Glomerular visceral epithelial cell (primary cell): ENCODE measurements at regions not wholly inside any gene's neighbourhood (a gene's known extent, or its start where the extent isn't known, plus 50 kb on each side); places are given as distances from the start of the nearest gene placed in this dataset.
"Not testable (repeated sequence)": the region's sequence is repeated elsewhere in the genome, so short reads cannot be mapped to it uniquely, and the experiment has no call there.

Source experiments
- DNase-seq: peaks from one replicate; pipeline ENCODE4 v3.0.0-alpha.2; 2016; ENCODE audit errors: extremely low spot score

DNA sequence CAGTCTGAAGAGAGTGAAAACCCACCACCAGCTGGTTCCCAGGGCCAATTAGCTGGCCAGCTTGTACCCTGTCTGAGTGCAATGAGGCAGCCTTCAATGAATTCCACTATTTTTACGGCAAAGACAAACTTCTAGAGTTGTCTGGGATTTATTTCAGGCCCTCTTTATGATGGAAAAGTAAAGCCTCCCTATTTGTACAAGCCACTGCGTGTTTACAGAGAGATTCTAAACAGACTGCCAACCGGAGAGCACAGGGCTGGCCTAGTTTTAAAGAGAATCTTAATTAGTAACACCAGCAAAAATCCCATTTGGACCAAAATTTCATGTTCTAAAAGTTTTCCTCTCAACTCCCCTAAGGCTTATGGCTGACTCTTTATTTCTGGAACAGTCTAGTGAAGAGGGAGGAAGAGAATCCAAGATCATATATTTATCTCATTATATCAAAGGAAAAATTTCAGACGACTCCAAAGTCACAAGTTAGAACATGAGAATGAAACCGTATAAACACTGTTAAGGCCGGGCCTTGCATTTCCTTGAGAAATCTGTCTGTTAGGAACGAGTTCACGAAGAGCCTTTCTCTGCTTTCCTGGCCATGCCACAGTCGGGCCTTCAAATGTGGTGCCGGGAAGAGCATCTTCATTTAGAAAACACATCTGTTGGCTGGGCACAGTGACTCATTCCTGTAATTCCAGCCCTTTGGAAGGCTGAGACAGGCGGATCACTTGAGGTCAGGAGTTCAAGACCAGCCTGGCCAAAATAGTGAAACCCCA, 724.6 kb upstream of the NRP1 start:
- DNase-seq: no peak

DNA sequence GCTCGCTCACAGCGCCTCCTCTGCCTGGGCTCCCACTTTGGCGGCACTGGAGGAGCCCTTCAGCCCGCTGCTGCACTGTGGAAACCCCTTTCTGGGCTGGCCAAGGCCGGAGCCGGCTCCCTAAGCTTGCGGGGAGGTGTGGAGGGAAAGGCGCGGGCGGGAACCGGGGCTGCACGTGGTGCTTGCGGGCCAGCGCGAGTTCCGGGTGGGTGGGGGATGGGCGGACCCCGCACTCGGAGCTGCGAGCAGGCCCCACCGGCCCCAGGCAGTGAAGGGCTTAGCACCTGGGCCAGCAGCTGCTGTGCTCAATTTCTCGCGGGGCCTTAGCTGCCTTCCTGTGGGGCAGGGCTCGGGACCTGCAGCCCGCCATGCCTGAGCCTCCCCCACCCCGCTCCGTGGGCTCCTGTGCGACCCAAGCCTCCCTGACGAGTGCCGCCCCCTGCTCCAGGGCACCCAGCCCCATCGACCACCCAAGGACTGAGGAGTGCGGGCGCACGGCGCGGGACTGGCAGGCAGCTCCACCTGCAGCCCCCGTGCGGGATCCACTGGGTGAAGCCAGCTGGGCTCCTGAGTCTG, 721.0 kb upstream of the NRP1 start:
- not testable (repeated sequence) for DNase-seq

DNA sequence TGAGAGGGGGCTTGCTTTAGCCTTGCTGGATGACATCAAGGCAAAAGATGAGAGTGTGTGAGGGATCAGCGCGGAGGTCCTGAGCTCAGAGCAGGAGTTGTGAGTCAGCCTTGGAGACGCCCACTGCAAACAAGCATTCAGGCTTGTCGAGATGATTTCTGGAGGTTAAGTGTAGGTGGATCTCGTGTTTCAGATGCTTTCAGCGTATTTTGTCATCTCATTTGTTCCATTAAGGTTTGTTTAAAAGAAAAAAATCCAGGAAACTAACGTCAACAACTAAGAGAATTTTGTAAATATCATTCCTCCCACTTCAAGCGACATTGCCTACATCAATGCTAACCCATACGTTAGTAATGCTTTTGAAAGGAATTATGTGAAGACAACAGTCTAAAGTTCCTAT, 715.4 kb upstream of the NRP1 start:
- DNase-seq: peak; percentile 25

DNA sequence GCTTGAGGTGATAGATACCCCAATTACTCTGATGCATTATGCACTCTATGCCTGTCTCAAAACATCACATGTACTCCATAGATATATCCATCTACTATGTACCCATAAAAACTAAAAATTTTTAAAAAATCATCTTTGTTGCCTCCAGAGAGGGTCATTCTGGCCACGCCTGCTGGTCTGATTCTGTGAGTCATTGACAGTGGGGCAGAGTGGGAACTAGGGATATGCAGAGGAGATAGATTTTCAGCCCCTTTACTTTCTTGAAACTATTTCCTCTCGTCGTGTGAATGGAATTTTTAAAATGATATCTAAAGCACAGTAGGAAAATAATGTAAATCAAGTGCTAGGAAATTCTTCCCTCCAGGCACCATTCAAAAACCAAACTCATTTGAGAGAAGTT, 715.0 kb upstream of the NRP1 start:
- no peak for DNase-seq

DNA sequence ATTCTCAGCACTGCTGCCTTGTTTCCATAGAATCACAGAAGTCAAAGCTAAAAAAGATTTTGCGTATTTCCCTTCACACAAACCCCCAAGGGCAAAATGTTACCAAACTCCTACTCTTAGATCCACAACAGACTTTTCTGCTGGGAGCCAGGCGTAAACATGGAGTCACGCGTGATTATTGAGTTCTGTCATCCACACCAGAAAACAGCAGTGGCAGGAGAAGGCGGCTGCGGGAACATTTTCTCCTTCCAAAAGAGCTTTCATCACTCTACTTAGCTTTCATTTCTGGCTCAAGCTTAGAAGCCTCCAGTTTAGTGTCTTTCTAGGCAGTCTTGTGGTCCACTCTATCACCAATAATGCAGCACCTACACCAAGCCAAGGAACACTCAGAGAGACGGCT, 712.9 kb upstream of the NRP1 start:
- DNase-seq: no peak

DNA sequence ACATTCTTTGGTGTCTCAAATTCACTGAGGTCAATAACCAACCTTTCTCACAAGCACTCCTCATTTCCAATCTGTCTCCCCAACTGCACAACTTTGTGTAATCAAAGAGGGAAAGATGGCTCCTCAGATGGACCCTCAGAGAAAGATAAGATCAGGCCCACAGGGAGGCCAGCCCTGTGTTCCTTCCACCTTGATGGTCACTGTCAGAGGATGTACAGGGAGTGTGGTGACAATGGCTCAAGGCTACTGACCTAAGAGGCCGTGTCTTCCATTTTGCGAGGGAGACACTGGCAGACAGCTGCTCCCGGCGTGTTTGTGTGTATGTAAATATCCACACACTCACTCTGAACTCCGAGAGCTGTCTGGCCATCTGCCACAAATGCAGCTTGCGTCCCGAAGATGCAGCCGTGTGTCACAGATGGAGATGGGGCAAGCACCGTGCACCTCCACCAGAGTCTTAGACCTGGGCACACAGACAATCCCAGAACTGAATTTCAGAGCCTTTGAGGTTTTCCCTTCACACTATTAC, 712.1 kb upstream of the NRP1 start:
- no peak for DNase-seq

DNA sequence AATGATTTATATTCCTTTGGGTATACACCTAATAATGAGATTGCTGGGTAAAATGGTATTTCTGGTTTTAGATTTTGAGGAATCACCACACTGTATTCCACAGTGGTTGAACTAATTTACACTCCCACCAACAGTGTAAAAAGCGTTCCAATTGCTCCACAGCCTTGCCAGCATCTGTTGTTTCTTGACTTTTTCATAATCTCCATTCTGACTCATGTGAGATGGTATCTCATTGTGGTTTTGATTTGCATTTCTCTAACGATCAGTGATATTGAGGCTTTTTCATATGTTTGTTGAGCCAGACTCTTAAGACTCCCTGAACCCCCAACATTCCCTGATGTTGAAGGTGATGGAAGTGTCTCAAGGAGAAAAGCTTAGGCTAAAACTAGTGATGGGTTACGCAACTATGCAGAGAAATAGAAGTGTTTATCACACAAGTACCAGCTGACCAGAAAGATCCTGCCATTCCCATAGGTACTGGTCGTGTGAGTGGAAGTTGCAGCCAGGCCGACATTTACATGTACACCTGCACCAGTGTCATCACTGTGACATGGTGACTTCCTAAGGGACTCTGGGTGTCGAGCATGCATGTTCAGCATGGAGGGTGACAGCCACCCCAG, 711.2 kb upstream of the NRP1 start:
- DNase-seq: no peak

DNA sequence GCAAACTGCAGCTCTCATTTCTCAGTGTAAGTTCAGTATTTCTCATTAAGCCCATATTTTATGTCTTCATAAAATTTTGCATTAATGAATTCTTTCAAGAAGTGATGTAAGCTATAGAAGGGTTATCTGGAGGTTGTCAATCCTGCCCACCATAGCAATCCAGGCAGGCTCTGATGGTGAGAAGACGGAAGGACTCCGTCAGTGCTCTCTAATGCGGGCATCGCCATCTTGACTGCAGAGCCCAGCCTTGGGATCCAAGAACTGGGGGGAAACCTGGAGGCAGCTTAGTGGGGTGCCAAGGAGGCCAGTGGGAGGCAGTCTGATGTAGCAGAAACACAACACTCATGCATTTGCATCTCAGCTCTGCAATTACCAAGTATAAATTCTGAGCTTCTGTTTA, 707.4 kb upstream of the NRP1 start:
- no peak for DNase-seq

DNA sequence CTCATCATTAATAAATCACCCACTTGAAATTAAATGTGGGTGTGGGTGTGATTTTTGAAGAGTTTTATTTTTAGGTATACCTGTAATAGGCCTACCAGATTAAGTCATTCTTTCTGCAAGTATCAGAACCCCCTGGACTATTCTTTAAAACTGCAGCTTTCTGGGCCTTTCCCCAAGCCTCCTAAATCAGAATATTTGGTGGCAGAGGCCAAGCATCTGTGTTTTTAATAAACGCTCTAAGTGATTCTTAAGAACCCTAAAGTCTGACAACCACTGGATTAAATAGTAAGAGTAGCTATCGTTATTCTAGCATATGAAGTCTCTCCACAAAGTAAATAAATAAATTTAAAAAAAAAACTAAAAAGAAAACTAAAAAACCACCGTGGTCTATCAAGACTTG, 703.0 kb upstream of the NRP1 start:
- DNase-seq: no peak

DNA sequence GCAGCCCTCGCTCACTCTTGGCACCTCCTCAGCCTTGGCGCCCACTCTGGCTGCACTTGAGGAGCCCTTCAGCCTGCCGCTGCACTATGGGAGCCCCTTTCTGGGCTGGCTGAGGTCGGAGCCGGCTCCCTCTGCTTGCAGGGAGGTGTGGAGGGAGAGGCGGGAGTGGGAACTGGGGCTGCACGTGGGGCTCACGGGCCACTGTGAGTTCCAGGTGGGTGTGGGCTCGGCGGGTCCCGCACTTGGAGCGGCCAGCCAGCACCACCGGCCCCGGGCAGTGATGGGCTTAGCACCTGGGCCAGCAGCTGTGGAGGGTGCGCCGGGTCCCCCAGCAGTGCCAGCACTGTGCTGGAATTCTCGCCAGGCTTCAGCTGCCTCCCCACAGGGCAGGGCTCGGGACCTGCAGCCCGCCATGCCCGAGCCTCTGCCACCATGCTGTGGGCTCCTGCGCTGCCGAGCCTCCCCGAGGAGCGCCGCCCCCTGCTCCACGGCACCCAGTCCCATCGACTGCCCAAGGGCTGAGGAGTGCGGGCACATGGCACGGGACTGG, 700.8 kb upstream of the NRP1 start:
- not testable (repeated sequence) for DNase-seq

DNA sequence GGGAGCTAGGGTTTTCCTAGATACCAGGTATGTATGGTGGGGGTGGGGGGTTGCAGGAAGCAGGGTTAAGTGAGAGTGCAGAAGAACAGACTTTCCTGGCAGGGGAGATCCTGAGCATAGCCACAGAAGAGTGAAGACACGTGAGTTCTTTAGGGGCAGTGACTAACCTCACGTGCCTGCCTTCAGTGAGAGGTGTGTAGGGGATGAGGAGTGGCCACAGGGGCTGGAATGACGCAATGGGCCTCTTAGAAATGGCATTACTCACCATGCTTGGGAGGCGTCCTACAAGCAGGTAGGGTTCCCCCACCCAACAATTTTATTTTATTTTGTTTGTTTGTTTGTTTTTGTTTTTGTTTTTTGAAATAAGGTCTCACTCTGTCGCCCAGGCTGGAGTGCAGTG, 698.6 kb upstream of the NRP1 start:
- DNase-seq: no peak

DNA sequence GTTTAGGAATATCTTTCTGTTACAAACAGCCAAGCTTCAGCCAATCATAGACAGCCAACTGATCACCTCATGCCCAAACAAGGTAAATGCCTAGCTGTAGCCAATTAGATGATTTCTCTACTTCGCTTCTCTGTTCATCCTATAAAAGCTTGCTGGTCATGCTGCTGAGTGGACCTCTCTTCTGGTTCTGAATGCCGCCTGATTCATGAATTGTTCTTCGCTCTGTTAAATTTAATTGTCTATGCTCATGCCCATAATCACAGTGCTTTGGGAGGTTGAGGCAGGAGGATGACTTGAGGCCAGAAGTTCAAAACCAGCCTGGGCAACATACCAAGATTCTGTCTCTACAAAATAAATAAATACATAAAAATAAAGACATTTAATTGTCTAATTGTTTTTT, 698.1 kb upstream of the NRP1 start:
- no peak for DNase-seq

DNA sequence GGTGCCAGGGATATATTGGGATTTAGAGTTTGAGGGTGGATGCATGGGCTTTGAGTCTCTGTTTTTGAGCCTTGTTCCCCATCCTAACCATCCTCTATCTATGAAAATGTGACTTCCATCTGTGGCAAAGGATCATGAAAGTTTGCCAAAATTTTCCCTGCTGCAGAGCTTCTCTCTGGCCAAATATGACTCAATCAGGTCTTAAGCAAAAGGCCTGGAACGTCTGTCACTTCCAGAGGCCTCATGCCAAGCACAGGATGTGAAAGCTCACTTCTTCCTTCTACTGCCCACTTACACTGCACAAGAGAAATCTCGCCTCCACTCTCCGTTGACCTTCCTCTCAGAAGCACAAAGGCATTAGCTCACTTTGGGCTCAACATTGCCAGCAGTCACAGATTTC, 696.9 kb upstream of the NRP1 start:
- DNase-seq: no peak

DNA sequence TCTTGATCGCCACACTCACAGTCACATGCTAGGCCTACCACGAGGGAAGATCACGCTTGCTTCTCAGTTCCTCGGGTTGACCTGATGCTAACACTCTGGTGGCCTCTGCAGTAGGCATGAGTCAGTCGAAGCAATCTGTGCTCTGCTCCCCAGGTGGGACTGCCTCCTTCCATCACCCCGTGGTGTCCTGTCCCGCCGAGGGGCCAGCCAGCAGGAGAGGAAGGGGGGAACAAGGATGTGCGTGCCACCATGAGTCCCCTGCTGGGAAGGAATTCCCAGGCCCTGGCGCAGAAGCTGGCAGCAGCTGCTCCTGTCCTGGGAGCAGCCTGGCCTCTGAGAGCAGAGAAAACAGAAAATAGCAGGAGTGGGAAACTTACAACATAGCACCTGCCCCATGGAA, 695.0 kb upstream of the NRP1 start:
- no peak for DNase-seq

DNA sequence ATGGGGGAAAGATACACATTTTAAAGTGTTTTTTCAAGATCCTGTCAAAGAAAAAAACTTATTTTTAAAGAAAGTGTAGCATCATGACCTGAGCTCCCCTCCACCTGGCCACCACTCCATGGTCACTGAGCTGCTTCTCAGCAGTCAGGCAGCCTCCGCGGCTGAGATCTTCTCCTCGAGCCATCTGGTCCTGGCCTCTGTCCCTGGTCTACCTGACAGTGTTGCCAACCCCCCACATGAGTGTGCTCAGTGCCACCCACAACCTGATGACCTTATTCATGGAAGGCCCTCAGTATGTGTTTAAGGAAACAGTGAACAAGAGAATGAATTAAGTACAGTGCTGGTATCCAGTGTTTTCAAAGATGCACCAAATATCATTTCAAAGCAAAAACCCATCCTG, 694.5 kb upstream of the NRP1 start:
- DNase-seq: no peak

DNA sequence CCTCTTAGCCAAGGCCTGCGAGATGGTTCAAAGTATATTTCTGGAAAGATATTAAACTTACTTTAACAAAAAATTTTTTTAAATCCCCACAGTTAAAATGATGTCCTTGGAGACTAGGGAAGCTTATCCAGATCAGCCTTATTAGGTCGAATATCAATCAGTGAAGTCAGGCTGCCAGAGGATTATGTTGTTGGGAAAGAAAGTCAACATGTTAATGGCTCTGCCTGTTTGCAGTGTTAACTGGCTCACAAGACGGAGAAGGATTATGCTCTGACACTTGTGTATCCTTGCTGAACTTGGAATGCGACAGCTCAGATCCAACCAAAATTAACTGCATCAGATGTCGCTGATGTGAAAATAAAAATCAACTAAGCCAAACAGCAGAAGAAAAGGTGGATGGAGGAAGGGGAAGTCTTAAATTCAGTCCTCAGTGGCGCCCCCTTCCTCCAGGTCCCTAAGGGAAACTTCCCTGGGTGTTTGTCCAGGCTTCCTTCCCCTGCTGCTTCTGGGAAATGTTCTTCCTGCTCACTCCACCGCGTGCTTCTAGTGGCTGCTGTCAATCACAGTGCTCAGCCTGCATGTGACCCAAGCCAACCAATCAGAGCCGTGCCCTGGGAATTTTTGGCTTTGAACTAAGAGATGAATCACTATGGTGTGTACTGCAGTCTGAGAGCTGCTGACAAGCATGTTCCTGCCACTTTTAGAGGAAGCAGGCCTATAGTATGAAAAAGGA, 690.4 kb upstream of the NRP1 start:
- no peak for DNase-seq

DNA sequence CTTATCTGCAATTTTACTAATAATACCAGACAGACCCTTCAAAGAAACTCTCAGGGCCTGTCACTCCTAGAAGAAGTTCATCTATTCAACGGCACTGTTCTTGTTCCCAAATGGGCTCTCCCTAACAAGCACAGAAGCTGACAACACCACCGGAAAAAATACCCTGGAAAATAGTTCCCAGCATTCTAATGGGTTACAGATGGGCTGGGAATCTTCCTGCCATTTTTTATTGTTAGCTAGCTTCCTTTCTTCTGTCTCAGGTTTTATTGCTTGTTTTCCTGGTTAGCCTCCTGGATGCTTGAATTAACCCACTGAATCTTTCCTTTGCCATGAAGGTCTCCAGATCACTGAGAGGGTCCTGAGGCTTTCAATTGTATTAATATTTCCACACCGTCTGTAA, 689.8 kb upstream of the NRP1 start:
- DNase-seq: no peak

DNA sequence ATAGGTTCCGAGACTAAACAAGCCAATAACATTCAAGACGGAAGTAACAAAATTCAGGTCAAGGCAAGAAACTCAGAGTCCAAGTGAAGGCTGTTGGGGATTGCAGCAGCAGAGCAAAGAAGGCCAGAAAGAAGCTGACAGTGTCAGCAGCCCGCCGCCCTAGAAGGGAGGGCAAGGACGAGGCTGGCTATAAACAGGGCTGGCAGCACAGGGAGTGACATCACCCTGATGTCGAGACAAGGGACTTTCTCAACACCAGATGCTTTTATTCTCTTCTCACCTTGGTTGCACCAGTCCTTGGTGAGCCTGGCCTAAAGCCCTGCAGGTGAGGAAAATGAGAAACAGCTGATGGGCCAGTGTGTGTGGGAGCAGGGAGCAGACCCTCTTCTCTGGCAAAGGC, 687.7 kb upstream of the NRP1 start:
- no peak for DNase-seq

DNA sequence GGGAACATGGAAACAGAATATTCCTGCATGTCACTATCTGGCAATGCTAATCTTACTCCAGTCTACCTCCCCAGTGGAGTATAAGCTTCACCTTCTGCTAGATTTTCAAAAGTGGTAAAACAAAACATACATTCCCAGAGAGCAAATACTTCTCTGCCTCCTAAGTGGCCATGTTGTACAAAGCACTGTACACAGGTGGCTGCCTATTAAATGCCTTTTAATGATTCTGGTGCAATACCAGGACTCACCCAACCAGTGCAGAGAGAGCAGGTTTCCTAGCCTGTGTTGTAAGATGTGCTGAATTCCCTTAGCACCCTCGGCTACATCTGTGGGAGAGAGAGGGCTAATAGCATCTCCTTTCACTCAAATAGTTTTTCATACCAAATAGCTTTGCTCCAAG, 684.3 kb upstream of the NRP1 start:
- DNase-seq: no peak

DNA sequence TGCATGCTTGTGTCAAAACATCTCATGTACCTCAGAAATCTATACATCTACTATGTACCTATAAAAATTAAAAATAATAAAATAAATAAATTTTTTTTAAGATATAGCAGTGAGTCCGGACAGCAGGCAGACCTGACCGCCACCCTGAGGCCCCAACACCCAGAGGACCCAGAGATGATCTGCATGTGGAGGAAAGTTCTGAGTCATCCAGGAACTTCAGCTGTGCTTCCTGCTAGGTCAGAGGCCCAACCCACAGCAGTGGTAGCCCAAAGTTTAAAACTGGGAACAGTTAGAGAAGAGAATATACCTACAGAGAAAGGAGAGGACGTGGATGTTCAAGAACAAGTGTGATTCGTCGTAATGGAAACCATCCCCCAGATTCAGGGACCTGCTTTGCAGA, 683.7 kb upstream of the NRP1 start:
- no peak for DNase-seq

DNA sequence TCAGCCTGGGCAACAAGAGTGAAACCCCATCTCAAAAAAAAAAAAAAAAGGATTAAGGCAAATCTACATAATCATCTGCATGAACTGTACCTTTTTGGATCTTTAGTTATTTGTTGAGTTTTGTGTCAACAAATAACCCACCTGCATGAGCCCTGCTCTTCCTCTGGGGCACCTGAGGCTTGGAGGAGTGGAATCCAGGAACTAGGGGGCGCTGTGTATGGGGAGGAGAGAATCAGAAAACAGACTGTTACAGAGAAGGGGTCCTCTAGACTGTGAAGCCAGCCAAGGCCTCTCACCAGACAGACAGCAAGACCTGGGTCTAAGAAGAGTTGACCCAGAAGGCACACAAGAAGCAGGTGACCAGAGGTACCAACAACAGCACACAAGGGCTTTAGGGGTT, 682.8 kb upstream of the NRP1 start:
- DNase-seq: no peak

DNA sequence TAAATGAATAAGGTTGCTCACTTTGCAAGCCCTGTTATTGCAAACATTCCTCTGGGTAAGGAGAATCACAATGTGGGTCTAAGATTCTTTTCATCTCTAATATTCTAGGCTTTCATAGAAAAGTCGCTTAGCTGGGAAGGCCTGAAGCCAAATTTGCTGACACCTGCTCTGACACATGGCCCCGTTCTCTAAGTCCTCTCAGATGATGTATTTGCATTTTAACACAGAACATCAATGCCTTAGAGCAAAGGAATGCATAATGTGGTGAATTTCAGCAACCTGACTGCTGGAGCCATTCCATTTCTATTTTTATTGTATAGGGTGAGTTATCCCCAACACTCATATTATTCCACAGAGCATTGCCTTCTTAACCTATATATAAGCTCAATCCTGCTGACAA, 682.1 kb upstream of the NRP1 start:
- no peak for DNase-seq
